Adrenal gland (tissue), 9 donors: ENCODE measurements at regions not wholly inside any gene's neighbourhood (a gene's known extent, or its start where the extent isn't known, plus 50 kb on each side); places are given as distances from the start of the nearest gene placed in this dataset.

Source experiments
- DNase-seq, 7 donors: peaks; one replicate each; pipeline ENCODE4 v3.0.0-alpha.2; 2019 to 2020
- H3K27ac ChIP-seq, 5 donors: fragments of 200-600 bp; sonication (generic) in 4 of 5; 1 replicate in 3 of 5; 2 replicates in 2 of 5; pipeline versions ENCODE4 v1.5.1 to v1.8.0; 2016 to 2020; ENCODE audit warnings: mild to moderate bottlenecking in 1 of 5
- H3K27me3 ChIP-seq: fragments of 200-600 bp; 2 replicates; pipeline ENCODE4 v1.8.0; 2021
- H3K36me3 ChIP-seq, 2 donors: fragments of 200-600 bp; replicated peaks in 1 of 2; 1 replicate in 1 of 2; 2 replicates in 1 of 2; pipeline versions ENCODE4 v1.5.1 to v1.8.0; 2018 to 2022
- H3K4me1 ChIP-seq, 2 donors: fragments of 200-600 bp; replicated peaks in 1 of 2; 1 replicate in 1 of 2; 2 replicates in 1 of 2; pipeline versions ENCODE4 v1.5.1 to v1.8.0; 2018 to 2021
- H3K4me3 ChIP-seq, 4 donors: fragments of 200-600 bp; sonication (generic) in 3 of 4; one replicate each; pipeline ENCODE4 v1.5.1; 2016 to 2018
- H3K9me3 ChIP-seq, 3 donors: fragments of 200-600 bp; sonication (generic) in 1 of 3; replicated peaks in 1 of 3; 1 replicate in 2 of 3; 2 replicates in 1 of 3; pipeline versions ENCODE4 v1.5.1 to v1.8.0; 2016 to 2021
- POLR2A ChIP-seq, 2 donors: fragments of 450-650 bp; IDR thresholded peaks; one replicate each; pipeline ENCODE4 v1.6.1; 2017; ENCODE audit warnings: antibody characterized with exemption in 2 of 2, mild to moderate bottlenecking in 2 of 2, moderate library complexity in 1 of 2
- WGBS, 4 donors: extraction: QIAGEN DNeasy Blood & Tissue Kit in 2 of 4; methylation state at CpG; one replicate each; pipeline versions ENCODE4 v1.1.5 to v1.1.7; 2013 to 2017; 5-methylcytosine and 5-hydroxymethylcytosine counted together
- intact Hi-C, 2 donors: fragments of 100-400 bp; cut with DNase I; formaldehyde crosslinking; loops; one replicate each; pipeline versions ENCODE4 v1.14.1 to v1.15.0; 2022 to 2023
- TF ChIP-seq, protein P1 (sequence below), 6 experiments: fragments of 450-650 bp in 4 of 6; fragments of 200-600 bp in 2 of 6; sonication (generic) in 1 of 6; IDR thresholded peaks; 1 replicate in 5 of 6; 2 replicates in 1 of 6; pipeline versions ENCODE4 v1.5.1 to v1.8.0; 2016 to 2021; ENCODE audit warnings: antibody characterized with exemption in 6 of 6, mild to moderate bottlenecking in 2 of 6, moderate library complexity in 1 of 6
- donor health status: healthy with polysubstance abuse.
- donor health status: Bipolar disorder and iron deficiency.
- donor health status: DM: yes; HTN: yes; CAD: no.
- donor health status: DM: no; HTN: no; CAD: no.
- donor health status: DM: no; HTN: no; CAD: no.

DNA sequence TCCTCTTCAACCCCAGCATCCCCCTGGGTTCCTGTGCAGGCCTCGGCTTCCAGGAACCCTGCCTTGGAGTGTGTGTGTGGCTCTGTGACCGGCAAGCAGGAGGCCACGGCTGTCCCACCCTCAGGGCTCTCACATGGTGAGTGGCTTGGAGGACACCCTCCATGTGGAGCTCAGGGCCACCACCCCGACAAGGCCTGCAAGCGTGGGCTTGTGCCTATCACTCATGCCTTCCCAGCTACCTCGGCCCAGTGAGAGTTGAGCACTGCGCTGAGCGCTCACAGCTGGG is 76.7 kb downstream of the DACT2 start:
- Histone ChIP-seq H3K4me1 (no peaks in the 10 kb centered on the region), H3K9me3 (no peaks in the 10 kb centered on the region), H3K36me3 (no peaks in the 10 kb centered on the region), H3K27ac (no peak overlapping the region), H3K27me3 (no peaks in the 10 kb centered on the region), H3K4me3 (no peak overlapping the region)
- intact Hi-C loops, result no loop called here
- DNase-seq, result no peak
- WGBS, 4 donors, result 80 to 96% (median 90%) methylated on average over 2 to 8 of the region's 8 CpGs
- TF ChIP-seq, protein P1, sequence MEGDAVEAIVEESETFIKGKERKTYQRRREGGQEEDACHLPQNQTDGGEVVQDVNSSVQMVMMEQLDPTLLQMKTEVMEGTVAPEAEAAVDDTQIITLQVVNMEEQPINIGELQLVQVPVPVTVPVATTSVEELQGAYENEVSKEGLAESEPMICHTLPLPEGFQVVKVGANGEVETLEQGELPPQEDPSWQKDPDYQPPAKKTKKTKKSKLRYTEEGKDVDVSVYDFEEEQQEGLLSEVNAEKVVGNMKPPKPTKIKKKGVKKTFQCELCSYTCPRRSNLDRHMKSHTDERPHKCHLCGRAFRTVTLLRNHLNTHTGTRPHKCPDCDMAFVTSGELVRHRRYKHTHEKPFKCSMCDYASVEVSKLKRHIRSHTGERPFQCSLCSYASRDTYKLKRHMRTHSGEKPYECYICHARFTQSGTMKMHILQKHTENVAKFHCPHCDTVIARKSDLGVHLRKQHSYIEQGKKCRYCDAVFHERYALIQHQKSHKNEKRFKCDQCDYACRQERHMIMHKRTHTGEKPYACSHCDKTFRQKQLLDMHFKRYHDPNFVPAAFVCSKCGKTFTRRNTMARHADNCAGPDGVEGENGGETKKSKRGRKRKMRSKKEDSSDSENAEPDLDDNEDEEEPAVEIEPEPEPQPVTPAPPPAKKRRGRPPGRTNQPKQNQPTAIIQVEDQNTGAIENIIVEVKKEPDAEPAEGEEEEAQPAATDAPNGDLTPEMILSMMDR (IDR thresholded peaks at IDR 0.05), result no peak
- TF ChIP-seq POLR2A (IDR thresholded peaks at IDR 0.05), result no peak

DNA sequence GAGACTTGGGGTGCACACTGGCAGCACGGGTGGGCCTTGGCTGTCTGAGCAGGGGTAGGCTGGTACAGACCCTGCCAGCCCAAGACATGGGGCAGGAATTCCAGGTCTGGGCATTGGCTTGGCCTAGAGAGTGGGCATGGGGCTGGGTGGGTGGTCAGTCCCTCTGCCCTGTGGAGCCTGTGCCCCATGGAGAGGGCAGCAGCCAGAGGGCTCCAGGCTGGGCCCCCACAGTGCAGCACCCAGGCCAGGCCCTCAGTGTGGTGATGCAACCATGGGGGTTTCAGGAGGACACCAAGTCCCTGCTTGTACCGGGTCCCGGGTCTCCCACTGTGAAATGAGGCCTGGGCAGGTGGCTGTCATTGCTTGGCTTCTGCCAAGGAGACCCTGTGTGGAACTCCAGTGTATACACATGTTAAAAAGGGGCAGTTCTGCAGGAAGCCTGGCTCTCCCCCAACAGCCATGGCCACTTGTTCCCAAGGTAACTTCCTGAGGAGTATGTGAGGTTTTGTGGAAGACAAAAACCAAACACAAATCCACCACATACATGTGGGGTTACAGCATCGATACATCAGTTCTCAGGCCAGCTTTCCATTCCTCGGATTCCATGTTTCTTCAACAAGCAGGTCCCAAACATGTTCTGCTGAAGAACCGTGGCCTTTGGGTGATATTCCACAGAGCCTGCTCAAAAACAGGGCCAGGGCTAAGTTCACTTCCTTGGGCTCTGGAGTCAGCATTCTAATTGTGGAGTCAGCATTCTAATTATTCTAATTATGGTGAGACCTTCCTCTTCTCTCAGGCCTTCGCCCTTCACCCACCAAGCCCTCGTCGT is 77.3 kb downstream of the DACT2 start:
- DNase-seq, result no peak
- H3K36me3 ChIP-seq, result no peaks in the 10 kb centered on the region
- H3K27me3 ChIP-seq, result no peaks in the 10 kb centered on the region
- TF ChIP-seq, protein P1 (IDR thresholded peaks at IDR 0.05), result no peak
- no peak for TF ChIP-seq POLR2A (IDR thresholded peaks at IDR 0.05)
- intact Hi-C loops, result no loop called here
- WGBS, 4 donors, result 74 to 91% (median 82%) methylated on average over 8 to 9 of the region's 9 CpGs
- no peaks in the 10 kb centered on the region for H3K9me3 ChIP-seq
- H3K4me3 ChIP-seq, result no peak overlapping the region
- H3K27ac ChIP-seq, result no peak overlapping the region
- H3K4me1 ChIP-seq, result no peaks in the 10 kb centered on the region

DNA sequence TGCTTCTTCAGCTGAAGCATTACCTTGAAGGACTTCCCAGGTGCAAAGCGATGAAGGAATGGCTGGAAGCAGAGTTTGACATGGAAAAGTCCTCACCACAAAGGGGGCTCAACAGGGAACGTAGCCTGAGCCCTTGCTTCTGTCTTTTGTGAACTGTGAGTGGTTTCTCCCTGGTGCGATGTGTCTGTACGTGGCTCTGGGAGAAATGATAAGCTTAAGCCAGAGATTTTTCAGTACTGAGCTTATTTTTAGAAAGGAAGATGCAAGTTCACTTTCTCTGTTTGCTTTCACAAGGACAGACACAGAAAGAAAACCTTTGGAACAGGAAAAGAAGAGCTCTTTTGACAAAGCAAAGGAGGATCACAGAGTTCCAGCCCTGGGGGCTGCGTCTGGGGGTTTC is 79.4 kb downstream of the DACT2 start:
- H3K27me3 ChIP-seq, result no peaks in the 10 kb centered on the region
- DNase-seq, result no peak
- H3K4me1 ChIP-seq, result no peaks in the 10 kb centered on the region
- H3K9me3 ChIP-seq, result no peaks in the 10 kb centered on the region
- TF ChIP-seq, protein P1 (IDR thresholded peaks at IDR 0.05), result no peak
- TF ChIP-seq POLR2A (IDR thresholded peaks at IDR 0.05), result no peak
- H3K27ac ChIP-seq, result no peak overlapping the region
- no peaks in the 10 kb centered on the region for H3K36me3 ChIP-seq
- H3K4me3 ChIP-seq, result no peak overlapping the region
- WGBS, 4 donors, result 55 to 72% (median 64%) methylated on average over 5 of the region's 5 CpGs
- intact Hi-C loops, result no loop called here

DNA sequence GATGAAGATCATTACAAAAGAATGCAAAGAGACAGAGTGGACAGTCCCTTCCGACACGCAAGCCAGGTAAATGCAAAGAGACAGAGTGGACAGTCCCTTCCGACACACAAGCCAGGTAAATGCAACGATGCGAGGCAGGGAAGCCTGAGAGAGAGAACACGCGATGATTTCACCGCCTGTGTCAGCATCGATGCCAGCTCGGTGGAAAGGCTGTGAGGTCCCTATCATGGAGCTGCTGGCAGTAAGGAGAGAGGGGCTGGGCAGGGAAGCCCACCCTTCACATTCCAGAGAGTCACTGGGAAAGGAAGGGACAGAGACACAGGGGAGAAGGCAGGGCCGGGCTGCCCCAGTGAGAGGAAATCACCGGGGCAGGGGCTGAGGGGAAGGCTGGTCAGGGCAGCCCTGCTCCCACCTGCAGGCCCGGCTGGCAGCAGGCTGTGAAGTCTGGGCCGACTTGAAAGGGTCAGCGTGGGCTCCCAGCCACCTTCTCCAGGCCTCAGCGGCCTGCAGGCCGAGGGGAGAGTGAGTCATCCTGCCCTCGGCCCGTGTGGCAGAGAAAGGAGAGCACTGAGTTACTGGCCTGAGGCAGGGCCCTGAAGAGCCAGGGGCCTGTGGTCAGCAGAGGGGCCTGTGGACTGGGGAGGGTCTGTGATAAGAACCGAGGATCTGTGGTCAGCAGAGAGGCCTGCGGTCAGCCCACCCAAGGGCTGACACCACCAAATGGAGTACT is 80.4 kb downstream of the DACT2 start:
- intact Hi-C loops, result no loop called here
- 64 to 78% (median 70%) methylated on average over 18 to 21 of the region's 21 CpGs for WGBS, 4 donors
- Histone ChIP-seq H3K36me3 (no peaks in the 10 kb centered on the region), H3K4me3 (no peak overlapping the region), H3K27me3 (no peaks in the 10 kb centered on the region), H3K9me3 (no peaks in the 10 kb centered on the region), H3K4me1 (no peaks in the 10 kb centered on the region), H3K27ac (no peak overlapping the region)
- TF ChIP-seq, protein P1 (IDR thresholded peaks at IDR 0.05), result no peak
- TF ChIP-seq POLR2A (IDR thresholded peaks at IDR 0.05), result no peak
- DNase-seq, result peak in 2 of 7 donors; percentile 4 to 18
